ENCODE measurements at regions not wholly inside any gene's neighbourhood (a gene's known extent, or its start where the extent isn't known, plus 50 kb on each side); places are given as distances from the start of the nearest gene placed in this dataset.
A peak's percentile ranks its signal among the peaks of the same experiment; 100 is the strongest.

DNA sequence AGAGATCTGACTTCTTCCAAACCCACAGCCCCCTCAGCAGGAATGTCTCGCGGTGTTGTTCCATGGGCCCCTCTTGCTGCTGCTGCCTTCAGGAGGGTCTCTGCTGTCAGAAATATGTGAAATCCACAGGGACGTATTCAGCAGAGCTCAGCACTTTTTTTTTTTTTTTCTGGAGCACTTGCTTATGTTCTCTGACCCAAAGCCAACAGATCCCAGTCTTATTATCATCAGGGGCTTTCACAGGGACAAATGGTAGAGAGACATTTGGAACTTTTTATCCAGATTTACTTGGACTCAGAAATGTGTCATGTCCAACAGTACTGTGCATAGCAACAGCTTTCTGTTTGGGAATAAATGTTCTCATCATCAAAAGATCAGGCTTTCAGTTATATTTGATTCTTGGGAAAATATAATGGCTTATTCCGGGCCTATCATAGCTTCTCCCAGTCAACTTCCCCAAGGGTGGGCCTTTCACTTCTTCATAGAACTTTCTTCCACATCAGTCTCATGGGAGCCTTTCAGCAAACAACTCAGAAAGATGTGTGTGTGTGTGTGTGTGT lies 332.7 kb downstream of the ZNF536 start:
- DNase-seq (ENCODE audit: low read depth): no peak

DNA sequence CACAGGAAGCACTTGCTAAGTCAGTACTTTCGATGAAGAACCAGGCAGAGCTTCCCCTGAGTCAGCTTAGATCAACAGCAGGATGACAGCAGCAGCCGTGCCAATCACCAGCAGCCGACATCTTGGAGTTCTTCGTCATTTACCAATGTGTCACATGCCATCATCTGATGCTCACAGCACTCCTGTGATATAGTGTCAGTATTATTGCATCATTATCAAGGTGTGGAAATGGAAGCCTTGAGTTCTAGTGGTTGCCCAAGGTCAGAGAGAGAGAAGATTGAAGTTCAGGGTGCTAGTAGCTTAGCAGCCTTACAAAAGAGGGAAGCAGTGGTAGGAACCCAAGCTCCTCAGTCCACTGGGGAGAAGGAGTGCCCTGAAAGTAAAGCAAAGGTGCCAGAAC lies 331.5 kb downstream of the ZNF536 start:
- no peak for DNase-seq (ENCODE audit: low read depth)

DNA sequence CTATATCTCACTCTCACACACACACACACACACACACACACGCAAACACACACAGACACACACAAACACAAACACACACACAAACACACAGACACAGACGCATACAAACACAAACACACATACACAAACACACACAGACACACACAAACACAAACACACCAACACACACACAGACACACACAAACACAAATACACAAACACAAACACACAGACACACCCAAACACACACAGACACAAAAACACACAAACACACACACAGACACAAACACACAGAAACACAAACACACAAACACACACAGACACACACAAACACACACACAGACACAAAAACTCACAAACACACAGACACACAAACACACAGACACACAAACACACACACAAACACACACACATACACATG lies 329.0 kb downstream of the ZNF536 start:
- no peak for DNase-seq (ENCODE audit: low read depth)

DNA sequence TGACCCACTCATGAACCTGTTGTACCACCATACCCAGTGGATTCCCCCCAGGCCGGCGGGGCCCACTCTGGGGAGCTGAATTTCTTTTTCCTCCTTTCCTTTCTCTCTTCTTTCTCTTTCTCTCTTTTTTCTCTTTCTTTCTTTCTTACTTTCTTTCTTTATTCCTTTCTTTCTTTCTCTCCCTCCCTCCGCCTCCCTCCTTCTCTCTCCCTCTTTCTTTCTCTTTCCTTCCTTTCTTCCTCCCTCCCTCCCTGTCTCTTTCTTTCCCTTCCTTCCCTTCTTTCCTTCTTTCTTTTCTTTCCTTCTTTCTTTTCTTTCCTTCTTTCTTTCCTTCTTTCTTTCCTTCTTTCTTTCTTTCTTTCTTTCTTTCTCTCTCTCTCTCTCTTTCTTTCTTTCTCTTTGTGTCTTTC lies 327.7 kb downstream of the ZNF536 start:
- no peak for DNase-seq (ENCODE audit: low read depth)

DNA sequence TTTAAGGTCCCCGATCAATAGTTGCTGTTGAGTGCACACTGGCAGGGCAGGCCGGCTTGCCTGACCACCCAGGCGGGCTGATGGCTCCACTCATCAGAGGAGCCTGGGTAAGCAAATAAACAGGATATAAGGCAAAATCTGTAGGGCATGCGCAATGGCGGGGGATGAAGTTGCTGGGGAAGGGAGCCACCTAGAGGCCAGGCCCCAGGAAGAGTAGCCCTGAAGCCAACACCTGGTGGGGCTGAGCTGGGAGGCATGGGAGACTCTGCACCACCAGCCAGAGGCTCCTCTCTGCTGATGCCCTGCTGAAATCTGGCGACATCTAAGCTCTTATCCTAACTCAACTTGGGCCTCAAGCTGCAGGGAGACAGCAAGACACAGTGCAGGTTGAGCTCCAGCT lies 324.3 kb downstream of the ZNF536 start:
- DNase-seq (ENCODE audit: low read depth): no peak

DNA sequence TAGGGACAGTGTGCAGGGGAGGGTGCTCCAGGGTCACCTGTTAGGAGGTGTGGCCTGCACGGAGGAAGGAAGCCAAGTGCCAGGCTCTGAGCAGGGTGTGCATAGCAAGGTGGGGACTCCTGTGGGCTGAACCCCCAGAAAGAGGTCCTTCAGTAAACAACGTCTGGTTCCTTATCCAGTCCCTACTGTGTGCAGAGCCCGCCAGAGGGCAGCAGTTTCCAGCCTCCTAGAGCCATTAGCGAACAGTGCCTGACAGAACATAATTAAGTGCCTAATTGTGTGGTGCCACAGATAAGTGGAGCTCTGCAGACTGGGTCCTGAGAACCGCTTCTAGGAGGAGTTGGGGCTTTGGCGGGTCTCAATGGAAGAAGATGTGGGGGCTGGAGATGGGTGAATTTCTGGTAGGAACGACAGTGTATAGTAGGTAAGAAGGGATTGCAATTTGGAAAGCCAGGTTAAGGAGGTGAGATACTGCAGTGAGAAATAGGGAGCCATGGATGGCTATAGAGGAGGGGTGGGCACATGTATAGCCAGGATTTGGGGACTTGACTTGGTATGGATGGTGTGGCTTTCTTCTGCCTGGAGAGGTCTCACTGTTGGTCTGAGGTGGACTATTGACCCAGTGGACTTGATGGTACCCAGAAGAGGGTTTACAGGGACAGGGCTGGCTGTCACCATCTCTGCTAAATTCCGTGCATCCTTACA lies 323.1 kb downstream of the ZNF536 start:
- DNase-seq (ENCODE audit: low read depth): no peak

DNA sequence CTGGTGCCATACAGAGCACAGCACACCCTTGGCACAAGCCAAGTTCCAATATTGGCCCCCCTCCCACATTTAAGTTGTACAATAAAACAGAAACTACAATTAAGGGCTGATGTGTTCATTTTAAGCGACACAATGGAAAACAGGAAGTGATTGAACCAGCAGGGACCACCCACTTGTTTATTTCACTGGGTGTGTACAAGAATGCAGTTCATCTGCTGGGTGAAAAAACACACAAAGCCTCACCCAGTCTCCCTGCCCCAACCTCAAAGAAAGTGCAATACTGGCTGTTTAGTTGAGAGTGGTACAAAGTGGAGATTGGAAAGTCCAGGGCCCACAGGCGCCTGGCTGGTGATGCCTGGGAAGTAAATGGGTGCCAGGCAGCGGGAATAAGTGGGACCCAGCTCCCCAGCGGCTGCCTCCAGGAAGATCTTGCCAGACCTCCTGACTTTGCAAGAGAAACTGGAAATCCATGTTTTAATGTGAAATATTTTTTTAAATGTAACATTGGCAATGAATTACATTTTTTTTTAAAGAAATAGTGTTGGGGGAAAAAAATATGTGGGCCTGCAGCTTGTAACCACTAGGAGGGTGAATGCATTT lies 322.1 kb downstream of the ZNF536 start:
- DNase-seq (ENCODE audit: low read depth): no peak

DNA sequence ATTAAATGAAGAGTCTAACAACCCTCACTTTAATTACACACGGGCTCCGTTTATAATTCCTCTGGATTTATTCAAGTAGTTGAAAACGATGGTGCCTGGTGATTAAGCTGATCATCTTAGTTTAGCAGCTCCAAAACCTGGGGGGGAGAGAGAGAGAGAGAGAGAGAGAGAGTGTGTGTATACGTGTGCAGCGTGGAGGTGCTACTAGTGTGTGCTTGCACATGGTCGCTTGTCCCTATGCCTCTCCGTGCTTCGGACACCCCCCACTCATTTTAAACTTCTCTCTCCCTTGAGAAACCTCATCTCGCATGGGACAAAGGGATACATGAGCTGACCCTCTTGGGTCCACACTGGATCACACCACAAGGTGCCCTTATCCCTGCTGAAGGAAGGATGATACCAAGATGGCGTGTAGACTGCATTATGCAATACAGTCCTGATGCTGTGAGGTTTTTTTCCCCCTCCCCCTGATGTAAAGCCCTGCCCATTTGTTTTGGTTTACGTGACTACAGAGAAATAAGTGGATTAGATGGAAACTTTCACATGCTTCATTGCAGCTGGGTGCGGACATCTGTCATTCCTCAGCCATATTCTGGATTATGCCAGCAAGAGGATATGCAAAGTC lies 320.8 kb downstream of the ZNF536 start:
- DNase-seq (ENCODE audit: low read depth): no peak

DNA sequence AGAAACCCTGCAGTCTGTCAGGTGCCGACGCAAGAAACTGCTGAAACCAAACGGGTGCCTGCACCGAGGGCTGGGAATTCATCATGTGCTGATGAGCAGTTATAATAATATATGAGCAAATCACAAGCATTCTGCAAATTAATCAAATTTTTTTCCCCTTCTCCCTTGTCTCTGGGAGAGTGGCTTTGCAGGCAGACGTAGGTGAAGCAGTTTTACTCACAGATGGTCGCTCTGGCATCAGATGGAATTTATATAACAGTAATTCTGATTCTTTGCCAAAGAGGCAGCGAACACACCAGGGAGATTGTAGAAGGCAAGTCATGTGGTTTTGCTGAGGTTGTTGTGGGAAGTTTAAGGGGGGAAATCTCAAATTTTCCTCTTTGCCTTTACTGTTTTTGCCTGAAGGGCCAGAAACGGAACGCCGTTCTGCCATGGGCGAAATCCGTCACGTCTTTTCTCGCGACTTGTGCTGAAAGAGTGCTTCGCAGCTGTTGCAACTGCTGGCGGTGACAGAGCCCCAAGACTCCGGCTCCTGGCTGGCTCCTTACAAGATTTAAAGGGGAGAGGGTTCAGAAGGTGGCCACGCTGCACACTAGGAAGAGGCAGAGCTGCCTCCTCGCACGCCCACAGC lies 320.1 kb downstream of the ZNF536 start:
- DNase-seq (ENCODE audit: low read depth): no peak

DNA sequence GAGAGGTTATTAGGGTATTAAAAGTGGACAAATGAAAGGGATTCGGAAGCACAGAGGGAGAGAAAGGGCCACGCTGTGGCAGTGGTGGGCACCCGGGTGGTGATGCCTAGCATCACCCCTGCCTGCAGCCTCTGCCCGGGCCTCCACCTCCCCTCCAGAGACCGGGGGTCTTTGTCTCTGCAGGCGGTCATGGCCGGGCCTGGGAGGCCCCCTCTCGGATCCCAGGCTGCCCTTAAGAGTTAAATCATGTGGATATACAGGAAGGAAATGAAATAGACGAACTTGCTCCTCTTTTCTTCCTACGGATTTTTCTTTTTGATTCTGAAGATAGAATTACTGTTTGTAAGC lies 319.6 kb downstream of the ZNF536 start:
- DNase-seq (ENCODE audit: low read depth): no peak

DNA sequence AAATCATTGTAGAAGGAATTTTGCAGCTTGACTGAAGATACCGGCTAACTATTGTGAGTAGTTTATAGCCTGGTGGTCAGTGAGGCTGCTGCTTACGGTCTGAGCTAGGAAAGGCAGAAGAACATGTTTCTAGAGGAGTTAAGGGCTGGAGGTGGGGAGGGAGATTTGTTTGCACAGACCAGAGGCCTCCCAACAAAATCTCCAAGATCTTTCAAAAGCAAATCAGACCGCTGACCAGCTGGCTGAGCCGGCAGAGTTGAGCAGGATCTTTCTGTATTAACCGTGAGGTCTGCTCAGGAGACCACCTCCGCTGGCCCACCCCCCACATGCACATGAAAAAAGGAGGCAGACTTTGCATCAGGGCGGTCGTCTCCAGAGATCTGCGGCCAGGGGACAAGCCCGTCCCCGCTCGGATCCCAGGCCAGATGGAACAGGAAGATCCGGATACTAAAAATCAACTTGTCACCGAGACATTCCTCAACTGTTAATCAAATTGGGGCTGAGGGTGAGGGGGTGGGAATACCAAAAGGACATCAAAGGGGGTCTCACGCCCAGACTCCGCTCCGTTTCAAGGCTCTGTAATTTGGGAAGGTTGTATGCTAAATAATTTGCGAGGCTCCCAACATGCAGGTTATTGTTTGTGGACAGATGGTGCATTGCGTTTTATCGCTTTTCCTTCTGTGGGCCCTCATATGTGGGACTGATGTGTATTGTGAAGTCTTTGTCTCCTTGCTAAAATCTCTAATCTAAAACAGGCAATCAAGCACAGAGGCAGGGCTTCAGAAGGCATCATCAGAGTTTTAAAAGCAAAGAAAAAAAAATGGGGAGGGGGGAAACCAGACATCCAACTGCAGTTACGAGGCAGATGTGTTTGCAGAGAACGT lies 319.0 kb downstream of the ZNF536 start:
- no peak for DNase-seq (ENCODE audit: low read depth)

DNA sequence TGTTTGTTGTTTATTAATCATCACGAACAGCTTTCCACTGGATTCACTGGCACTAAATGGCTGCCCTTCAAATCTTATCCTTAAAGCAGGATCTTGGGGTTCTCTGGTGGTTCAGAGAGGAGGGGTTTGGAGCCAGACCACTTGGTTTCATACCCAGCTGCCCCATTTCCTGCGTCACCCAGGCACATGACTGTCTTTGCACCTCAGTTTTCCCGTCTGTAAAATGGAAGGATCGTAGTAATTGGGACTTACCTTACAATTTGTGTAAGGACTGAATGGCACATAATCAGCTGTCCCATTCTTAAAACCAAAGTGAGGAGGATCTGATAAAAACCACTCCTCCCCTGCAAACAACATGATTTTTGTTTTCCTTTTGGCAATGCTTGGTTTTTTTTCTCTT lies 318.3 kb downstream of the ZNF536 start:
- no peak for DNase-seq (ENCODE audit: low read depth)

DNA sequence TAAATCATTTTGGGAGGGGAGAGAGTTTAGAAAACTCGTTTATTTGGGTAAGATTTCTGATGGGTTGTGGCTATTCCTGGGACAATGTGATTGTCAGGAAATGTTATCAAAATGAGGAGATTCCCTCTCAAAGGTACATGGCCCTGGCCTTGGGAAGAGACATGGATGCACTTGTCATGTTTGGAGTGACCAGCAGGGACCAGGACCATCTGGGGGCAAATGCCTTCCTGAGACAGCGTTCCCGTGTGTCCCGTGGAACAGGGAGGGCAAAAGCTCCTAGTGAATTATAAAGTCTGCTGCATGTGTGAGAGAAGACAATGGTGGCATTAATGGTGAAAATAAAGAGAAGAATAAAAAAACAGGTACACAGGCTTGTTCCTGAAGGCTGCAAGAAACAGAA lies 317.3 kb downstream of the ZNF536 start:
- DNase-seq (ENCODE audit: low read depth): no peak

DNA sequence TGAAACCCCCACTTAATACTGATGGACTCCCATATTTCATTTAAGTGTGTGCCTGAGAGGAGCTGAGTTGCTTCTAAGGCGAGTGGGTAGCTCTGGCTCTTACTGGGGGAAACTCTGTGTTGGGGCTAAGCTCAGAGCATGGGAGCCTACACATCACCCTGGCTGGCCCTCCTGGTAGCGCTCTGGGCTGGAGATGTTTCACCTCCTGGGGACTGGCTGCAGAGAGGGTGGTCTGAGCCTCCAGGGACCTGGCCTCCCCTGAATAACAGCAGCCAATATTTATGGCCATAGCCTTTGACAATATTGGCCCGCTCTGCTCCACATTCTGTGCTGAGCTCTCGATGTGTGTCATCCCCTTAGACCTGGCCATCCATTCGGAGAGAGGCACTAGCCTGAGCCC lies 316.5 kb downstream of the ZNF536 start:
- DNase-seq (ENCODE audit: low read depth): no peak

DNA sequence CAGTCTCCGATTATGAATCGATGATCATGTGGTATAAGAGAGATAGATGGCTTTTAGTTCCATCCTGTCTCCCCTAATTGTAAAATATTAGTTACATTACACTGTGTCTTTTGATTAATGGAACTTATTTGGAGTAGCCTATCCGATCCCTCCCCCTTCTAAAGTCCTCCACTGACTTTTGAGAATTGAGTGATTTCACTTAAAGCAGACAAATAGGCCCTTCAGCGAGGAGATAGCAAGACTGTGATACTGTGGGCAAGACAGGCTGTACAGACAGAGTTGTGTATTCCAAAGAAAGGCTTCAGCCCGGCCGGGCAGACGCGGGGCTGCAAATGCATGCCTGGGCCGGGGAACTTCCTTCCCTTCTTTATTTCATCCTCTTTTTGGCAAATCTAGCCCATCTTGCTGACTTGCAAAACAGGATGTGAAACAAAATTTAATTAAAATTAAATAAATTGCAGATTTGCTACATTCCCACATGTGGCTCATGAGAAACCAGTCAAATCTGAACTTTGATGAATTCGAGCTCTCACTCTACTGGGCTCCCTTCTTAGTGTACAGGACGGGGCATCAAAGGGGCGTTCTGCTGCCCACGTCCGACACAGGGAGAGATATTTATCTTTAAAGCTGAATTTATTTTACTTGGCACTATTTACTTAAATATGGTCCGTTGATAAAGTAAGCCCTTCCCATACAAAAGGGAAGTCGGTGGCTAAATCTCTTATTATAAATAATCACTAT lies 314.8 kb downstream of the ZNF536 start:
- DNase-seq (ENCODE audit: low read depth): no peak

DNA sequence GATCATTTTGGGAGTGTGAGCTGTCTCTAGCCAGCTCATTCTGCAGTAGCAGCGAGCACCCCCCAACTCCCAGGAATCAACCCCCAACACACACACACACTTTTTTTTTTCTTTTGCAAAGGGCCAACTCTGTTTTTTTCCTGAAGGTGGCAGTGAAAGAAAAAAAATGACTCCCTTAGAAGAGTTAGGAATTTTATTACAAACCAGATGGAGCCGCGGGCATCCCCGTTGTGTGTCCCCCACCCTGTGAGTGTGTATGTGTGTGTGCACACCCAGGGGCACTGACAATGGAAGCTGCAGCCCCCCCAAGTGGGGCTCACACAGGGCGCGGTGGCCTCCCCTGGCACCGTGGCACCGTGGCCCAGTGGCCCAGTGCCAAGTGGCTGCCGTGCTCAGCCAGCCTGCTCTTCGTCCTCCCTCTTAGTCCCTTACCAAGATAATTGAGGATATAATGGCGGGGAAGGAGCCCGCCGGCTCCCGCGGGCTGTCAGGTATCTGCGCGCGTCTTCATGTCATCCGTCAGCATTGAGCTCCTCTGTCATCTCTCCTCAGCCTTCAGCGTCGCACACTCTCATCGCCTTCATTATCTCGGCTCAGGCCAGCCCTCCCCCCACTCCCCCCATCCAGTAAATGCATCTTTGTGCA lies 314.1 kb downstream of the ZNF536 start:
- no peak for DNase-seq (ENCODE audit: low read depth)

DNA sequence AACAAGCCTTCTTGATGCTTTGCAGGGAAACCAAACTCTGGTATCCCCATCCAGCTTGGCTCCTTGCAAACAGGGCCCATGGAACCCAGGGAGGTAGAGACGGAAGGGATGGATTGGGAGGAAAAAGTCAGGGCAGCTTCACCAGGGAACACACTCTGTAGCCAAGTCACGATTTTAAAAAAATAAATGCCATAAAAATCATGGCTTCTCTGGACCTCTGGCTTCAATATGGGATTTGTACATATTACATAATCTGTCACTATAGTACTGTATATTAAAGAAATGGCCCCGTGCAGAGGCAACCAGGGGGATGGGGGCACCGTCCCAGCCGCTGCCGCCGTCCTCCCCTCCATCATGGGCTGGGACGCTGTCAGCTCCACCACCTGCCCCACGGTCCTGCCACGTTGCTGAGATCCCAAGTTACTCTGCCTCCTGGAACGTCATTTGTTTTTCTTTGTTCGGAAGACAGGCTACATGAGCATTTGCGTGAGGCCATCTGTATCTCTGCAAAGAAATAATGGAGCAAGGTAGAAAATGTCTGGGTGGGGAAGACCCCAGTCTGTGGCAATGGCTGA lies 313.3 kb downstream of the ZNF536 start:
- DNase-seq (ENCODE audit: low read depth): no peak

DNA sequence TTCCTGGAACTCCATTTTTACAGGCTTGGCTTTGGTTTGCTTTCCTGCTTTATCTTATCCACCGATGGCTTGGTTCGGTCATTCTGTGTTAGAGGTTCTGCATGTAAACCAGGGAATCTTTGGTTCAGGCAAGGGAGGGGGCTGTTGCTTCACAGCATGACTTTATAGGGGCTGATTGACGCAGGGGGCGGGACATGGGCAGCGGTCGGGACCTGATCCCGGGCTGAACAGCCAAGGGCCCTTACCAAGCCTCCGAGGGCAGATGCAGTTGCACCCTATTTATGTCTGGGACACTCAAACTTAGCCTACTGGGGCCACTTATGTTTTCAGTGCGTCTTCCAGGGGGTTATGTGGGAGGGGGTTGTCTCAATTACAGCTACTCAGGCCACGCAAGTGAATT lies 312.4 kb downstream of the ZNF536 start:
- no peak for DNase-seq (ENCODE audit: low read depth)

DNA sequence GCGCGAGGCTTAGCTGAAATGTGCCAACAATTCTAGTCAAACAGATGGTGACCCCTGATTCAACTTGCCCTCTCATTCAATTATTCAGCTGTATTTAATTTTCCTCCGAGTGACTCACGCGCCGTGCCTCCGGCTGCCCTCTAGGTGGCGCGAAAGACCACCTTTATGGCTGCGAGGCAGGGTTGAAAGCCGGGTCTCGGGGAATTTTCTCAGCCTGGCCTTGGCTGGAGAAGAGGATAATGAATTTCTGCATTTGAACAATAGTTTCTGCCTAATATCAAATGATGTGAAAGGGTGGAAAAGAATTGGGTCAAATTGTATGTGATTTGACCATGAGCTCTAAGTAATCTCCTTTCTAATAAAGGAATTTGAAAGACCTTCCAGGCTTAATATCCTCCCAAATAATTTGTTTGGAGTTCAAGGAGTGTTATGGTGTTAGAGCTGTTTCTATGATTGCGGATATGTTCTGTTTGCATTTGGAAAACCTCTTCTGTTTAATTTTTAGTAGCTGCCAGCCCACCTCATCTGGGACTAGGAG lies 310.9 kb downstream of the ZNF536 start:
- DNase-seq (ENCODE audit: low read depth): peak; percentile 19
